ENCODE measurements at regions not wholly inside any gene's neighbourhood (a gene's known extent, or its start where the extent isn't known, plus 50 kb on each side); places are given as distances from the start of the nearest gene placed in this dataset.

DNA sequence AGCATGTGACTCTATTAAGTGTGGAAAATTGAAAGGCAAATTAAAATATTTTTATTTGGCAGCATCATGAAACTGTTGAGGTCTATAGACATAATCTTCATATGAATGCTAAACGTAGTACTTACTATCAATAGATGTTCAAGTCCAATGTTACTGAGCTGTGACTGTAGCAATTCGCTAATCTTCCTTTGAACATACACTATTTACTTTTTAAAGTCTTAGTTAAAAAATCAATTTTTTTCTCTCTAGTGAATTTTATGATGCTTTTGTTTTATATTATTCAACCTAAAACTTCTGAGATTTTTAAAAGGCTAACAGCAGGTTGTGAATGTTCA, 85.2 kb upstream of the ELOVL5 start:
- TF ChIP-seq POLR2A (IDR thresholded peaks at IDR 0.05; ENCODE audit: low read depth, low read length): no peak
- TF ChIP-seq TAF1 (IDR thresholded peaks at IDR 0.05; ENCODE audit: borderline replicate concordance, low read depth, low read length): no peak

Measured in GM12892 (cell line).